ENCODE measurements at regions not wholly inside any gene's neighbourhood (a gene's known extent, or its start where the extent isn't known, plus 50 kb on each side); places are given as distances from the start of the nearest gene placed in this dataset.

GRCh38 chr4:35100932-35101331 lies 1143.4 kb downstream of the ARAP2 start:
- WGBS (ENCODE audit: insufficient coverage, low coverage, low lambda C conversion rate, missing lambda C conversion rate), result 60% methylated on average over 1 of the region's 8 CpGs
- DNase-seq, result no peak
- Histone ChIP-seq H3K4me3 (no peak overlapping the region), H3K27ac (no peak overlapping the region), H3K4me1 (no peaks in the 10 kb centered on the region), H3K27me3 (no peaks in the 10 kb centered on the region), H3K36me3 (no peaks in the 10 kb centered on the region), H3K9me3 (no peaks in the 10 kb centered on the region)
- ATAC-seq, result no peak
- intact Hi-C loops (cut with DNase I), result no loop called here
- TF ChIP-seq POLR2A (IDR thresholded peaks at IDR 0.05) (no peak), CTCF (IDR thresholded peaks at IDR 0.05) (no peak)

GRCh38 chr4:35102066-35102465 lies 1142.2 kb downstream of the ARAP2 start:
- Histone ChIP-seq H3K4me1 (no peaks in the 10 kb centered on the region), H3K27me3 (no peaks in the 10 kb centered on the region), H3K9me3 (no peaks in the 10 kb centered on the region), H3K27ac (no peak overlapping the region), H3K36me3 (no peaks in the 10 kb centered on the region), H3K4me3 (no peak overlapping the region)
- ATAC-seq (no peak), DNase-seq (no peak)
- intact Hi-C loops (cut with DNase I), result no loop called here
- no peak for TF ChIP-seq POLR2A (IDR thresholded peaks at IDR 0.05)
- TF ChIP-seq CTCF (IDR thresholded peaks at IDR 0.05), result no peak
- WGBS (ENCODE audit: insufficient coverage, low coverage, low lambda C conversion rate, missing lambda C conversion rate), result 63% methylated on average over 8 of the region's 8 CpGs

- intact Hi-C loops (cut with DNase I), result no loop called here
- Histone ChIP-seq H3K4me3 (no peak overlapping the region), H3K27me3 (no peaks in the 10 kb centered on the region), H3K36me3 (no peaks in the 10 kb centered on the region), H3K9me3 (no peaks in the 10 kb centered on the region), H3K4me1 (no peaks in the 10 kb centered on the region), H3K27ac (no peak overlapping the region)
- WGBS (ENCODE audit: insufficient coverage, low coverage, low lambda C conversion rate, missing lambda C conversion rate), result 64% methylated on average over 4 of the region's 4 CpGs
- DNase-seq, result no peak
- TF ChIP-seq POLR2A (IDR thresholded peaks at IDR 0.05), result no peak
- TF ChIP-seq CTCF (IDR thresholded peaks at IDR 0.05), result no peak
- ATAC-seq, result no peak
These were observed 1138.8 kb downstream of the ARAP2 start for GRCh38 chr4:35105486-35105885.

GRCh38 chr4:35106091-35106734 lies 1138.1 kb downstream of the ARAP2 start:
- Histone ChIP-seq H3K27ac (no peak overlapping the region), H3K4me3 (no peak overlapping the region), H3K27me3 (no peaks in the 10 kb centered on the region), H3K9me3 (no peaks in the 10 kb centered on the region), H3K4me1 (no peaks in the 10 kb centered on the region), H3K36me3 (no peaks in the 10 kb centered on the region)
- WGBS (ENCODE audit: insufficient coverage, low coverage, low lambda C conversion rate, missing lambda C conversion rate), result 65% methylated on average over 3 of the region's 13 CpGs
- intact Hi-C loops (cut with DNase I), result no loop called here
- no peak for TF ChIP-seq POLR2A (IDR thresholded peaks at IDR 0.05)
- no peak for TF ChIP-seq CTCF (IDR thresholded peaks at IDR 0.05)
- ATAC-seq, result no peak
- no peak for DNase-seq

- H3K27ac ChIP-seq, result no peak overlapping the region
- no peak for DNase-seq
- H3K4me3 ChIP-seq, result no peak overlapping the region
- no peaks in the 10 kb centered on the region for H3K9me3 ChIP-seq
- H3K36me3 ChIP-seq, result no peaks in the 10 kb centered on the region
- H3K4me1 ChIP-seq, result peaks cover 0 to 11% (median 4%) of the 10 kb centered on the region in 4 donors
- no peak for ATAC-seq
- H3K27me3 ChIP-seq, result no peaks in the 10 kb centered on the region
- TF ChIP-seq POLR2A (IDR thresholded peaks at IDR 0.05), result no peak
- no peak for TF ChIP-seq CTCF (IDR thresholded peaks at IDR 0.05)
- intact Hi-C loops (cut with DNase I), result no loop called here
These were observed 1120.2 kb downstream of the ARAP2 start for GRCh38 chr4:35124106-35124505.

Measured in right lobe of liver (tissue), 6 donors.